ENCODE measurements at regions not wholly inside any gene's neighbourhood (a gene's known extent, or its start where the extent isn't known, plus 50 kb on each side); places are given as distances from the start of the nearest gene placed in this dataset.
"Not testable (repeated sequence)": the region's sequence is repeated elsewhere in the genome, so short reads cannot be mapped to it uniquely, and the experiment has no call there.

- DNase-seq (ENCODE audit: low spot score), result no peak
These were observed 242.8 kb upstream of the HNRNPA3 start for GRCh38 chr2:176969642-176970359.

DNA sequence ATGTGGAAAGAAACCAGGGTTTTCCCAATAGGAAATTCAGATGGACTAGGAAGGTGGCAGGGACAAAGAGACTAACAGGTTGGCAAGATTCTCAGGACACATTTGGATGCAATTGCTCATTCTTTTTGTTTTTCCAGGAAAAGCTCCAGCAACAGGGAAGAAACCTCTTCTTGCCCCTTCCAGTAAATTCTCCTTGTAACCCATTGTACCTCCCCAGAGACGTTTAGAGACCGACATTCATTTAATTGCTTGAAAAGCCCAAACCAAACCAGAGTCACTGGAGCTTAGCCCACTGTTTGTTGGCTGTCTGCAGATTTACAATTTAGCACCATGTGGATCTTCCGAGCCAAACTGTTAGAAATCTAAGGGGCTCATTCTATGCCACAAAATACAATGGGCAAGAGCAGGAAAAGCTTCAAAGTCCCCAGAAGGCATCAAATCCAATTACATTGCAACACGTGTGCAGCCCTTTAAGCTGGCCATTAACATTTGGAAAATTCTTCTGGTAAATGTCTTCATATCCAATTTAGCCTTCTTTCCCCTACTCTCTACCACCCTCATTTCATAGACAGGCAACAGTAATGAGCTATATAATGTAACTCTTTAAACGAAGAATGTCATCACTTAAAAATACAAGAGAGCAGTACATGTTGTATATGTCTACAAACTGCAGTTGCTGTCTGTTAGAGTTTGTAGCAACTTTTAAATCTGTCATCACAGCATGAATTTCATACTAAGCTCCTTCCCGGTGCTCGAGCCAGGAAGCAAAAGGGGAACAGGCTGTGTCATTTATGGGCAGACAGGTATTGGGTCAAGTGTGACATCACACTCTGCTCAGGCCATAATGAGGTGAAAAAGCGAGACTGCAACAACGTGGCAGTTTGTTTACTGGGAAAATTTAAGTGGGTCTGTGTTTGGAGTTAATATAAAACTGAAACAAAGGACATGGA is 235.6 kb upstream of the HNRNPA3 start:
- DNase-seq (ENCODE audit: low spot score), result no peak

DNA sequence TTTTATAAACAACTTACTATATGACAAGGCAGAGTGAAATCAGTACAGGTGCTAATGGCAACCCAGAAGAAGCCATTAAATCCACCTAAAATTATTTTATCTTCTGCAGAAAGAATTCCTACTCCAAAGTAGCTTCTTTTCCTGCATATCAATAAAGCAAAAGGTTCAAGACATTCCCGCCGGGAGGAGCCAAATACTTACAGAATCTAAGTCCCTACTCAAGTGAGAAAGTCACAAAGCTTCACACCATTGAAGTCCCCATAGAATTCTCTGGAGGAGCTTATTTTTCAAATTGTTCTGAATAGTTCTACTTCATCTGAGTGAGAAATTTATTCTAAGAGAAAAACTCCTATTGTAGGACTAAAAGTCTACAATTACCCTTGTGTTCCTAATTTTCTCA is 233.7 kb upstream of the HNRNPA3 start:
- DNase-seq (ENCODE audit: low spot score), result no peak

DNA sequence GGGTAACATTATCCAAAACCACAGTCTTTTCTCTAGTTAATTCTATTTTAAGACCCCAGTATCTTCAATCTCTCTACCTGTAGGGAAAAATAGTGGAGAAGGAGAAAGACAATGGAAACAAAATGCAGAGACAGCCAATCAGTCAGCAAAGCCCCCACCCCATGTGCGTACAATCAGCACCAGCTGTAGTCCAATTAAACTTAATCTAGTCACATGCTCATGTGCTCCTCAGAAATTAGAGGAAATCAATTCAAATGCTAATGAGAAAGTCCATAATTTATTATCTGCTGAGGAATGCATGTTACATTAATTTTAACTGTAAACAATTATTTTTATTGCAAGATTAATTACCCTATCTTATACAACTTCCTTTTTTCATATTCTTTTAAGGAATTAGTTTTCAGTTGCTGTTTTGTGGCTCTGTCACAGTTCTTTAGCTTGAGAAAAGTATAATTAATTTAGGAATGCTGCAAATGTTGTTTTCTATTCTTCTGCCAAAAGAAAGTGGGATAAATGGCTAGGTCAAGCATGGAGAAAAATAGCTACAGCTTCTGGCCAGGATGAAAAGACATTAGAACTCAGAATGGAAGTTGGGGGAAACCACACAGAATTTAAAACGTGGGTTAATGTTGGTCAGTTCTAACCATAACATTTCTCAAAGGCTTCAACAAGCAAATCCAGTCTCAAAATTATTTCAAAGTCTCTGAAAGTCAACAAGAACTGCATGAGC is 232.4 kb upstream of the HNRNPA3 start:
- no peak for DNase-seq (ENCODE audit: low spot score)

- DNase-seq (ENCODE audit: low spot score), result no peak
These were observed 227.6 kb upstream of the HNRNPA3 start for GRCh38 chr2:176984987-176985386.

DNA sequence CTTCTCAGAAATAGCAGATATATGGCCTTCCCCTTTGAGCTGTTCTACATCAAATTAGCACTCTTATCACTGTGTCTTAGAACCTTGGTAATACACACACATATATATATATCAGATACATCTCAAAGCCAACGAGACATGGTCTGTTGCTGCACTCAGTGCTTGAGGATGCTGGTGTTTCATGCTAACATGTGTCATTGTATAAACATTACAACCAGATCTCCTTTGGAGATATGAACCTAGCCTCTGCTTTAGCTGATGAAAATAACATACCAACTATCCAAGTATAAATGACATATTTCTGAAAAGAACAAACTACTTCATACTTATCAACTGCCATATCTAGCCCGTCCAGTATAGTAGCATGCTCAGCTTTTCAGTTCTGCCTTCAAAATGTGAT is 226.7 kb upstream of the HNRNPA3 start:
- DNase-seq (ENCODE audit: low spot score), result no peak

DNA sequence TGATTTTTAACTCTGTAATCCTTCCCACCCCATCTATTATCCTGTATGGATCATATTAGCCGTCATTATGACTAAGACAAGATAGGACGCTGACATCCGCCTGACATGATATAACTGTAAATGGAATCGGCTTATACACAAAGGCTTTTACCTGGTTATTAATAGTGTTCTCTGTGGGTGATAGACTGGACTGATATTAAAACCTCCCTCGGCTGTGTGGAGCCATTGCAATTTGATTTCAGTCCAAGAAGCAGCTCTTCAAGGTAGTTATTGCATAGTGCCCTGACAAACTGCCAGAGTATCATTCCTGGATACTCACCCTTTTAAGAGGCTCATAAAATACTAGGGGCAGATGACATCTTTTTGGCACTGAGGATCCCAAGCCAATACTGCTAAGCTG is 226.1 kb upstream of the HNRNPA3 start:
- no peak for DNase-seq (ENCODE audit: low spot score)

- no peak for DNase-seq (ENCODE audit: low spot score)
These were observed 221.2 kb upstream of the HNRNPA3 start for GRCh38 chr2:176991411-176991810.

DNA sequence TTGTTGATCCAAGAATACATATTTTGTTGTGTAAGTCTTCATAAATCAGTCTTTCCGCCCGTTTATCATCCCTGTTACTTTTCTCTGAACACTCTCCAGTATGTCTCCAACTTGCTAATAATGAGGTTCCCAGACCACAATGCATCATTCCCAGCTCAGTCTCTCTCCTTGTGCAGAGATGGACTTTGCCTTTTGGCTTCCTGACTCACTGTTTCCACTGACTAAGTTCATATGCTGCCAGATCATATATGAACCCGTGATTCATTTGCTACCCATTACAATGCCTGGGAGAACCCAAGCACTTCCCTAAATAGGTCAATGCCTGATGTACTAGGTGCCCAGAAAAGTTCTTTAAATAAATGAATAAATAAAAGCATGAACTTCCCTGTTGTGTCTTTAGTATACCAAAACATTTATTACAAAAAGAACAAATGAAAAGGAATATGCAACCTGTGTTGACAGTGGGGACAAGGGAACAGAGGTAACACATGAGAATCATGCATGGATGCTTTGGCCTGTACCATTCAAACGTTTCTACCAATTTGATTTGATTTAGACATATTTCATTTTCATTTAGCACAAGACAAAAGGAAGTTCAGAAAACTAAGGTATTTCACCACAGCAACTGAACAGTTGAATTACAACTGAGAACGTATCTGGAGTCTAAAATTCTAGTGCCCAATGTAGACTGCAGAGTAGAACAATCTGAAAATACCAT is 215.4 kb upstream of the HNRNPA3 start:
- no peak for DNase-seq (ENCODE audit: low spot score)

DNA sequence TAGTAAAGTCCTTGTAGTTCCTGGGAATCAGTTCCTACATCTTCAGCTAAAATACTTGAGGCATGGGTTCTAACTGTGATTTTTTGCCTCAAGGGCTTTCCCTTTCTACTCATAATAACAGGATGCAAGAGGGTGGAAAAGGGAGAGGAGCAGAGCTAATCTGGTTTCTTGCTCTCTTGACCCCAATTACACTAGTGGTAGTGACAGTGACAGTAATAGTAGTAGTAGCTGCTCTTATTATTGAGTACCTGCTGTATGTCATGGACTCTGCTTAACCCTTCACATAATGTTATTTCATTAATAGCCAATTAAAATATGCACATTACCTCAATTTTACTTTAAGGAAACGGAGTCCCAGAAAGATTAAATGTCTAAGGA is 214.8 kb upstream of the HNRNPA3 start:
- no peak for DNase-seq (ENCODE audit: low spot score)

DNA sequence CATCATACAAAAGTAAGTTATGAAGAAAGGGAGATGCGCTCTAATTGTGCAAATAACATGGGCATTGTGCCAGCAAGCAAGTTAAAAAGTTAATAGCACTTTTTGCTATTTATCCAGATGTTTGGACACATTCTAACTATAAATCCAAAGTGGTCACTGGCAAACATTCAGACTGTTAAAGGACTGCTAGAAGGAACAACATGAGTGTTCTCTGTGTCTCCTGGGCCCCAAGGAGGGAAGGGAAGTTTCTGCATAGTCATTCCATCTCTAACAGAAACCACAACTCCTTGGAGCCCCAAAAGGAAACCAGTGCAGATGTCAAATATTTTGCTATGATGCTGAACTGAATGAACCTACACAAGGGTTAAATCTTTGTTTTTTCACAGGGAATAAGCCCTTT is 213.3 kb upstream of the HNRNPA3 start:
- no peak for DNase-seq (ENCODE audit: low spot score)

GRCh38 chr2:177000061-177000714 is 212.4 kb upstream of the HNRNPA3 start:
- no peak for DNase-seq (ENCODE audit: low spot score)

DNA sequence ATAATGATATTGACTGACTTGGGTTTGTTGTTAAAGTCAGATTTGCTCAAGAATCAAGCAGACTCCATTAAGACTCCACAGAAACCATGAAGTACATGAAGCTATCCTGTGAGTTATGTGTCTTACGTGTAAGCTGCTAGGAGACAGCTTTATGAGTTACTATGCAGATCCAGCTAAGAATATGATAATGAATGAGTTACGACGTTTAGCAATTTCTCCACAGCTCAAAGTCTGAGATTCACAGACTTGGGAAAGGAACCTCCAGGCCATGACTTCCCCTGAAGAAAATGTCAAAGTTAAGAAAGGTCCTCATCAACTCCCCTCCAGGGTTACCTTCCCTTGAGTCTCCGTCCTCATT is 211.9 kb upstream of the HNRNPA3 start:
- DNase-seq (ENCODE audit: low spot score), result no peak

DNA sequence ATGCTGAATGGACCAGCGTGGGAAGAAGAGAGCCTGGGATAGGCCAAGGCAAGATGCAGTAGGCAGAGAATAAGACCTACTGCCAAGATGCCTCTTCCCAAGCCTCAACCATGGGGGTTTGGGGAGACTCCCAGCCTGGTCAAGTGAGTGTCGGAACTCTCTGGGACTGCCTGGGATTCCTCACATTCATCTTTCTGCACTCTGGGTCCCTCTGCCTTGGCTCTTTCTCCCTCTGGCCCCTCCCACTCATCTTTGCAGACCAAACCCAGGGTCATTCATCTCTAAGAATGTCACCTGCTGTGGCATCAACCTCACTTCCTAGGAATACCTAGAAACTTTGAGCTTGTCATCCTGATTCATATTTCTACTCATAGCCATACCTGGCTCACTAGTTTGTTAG is 211.3 kb upstream of the HNRNPA3 start:
- no peak for DNase-seq (ENCODE audit: low spot score)

- DNase-seq (ENCODE audit: low spot score), result no peak
These were observed 209.6 kb upstream of the HNRNPA3 start for GRCh38 chr2:177002983-177003382.

GRCh38 chr2:177007726-177008125 is 204.9 kb upstream of the HNRNPA3 start:
- not testable (repeated sequence) for DNase-seq (ENCODE audit: low spot score)

GRCh38 chr2:177008662-177009061 is 203.9 kb upstream of the HNRNPA3 start:
- not testable (repeated sequence) for DNase-seq (ENCODE audit: low spot score)

- no peak for DNase-seq (ENCODE audit: low spot score)
These were observed 202.4 kb upstream of the HNRNPA3 start for GRCh38 chr2:177010146-177010545.

DNA sequence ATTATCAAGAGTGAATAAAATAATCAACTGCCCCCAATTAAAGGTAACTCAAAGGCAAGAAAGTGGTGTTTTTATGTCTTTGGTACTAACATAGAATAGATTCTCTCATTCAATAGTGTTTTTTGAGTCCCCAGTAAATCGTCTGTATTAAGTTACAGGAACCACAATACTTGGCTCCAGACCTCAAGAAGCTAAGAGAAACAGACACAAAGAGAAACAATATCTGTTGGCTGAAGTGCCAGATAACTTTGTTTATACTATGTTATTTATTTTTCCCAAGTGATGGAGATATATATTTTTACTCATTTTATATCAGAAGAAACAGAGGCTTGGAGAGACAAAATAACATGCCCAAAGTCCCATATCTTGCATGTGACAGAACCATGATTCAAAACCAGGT is 201.7 kb upstream of the HNRNPA3 start:
- no peak for DNase-seq (ENCODE audit: low spot score)

- DNase-seq (ENCODE audit: low spot score), result no peak
These were observed 197.6 kb upstream of the HNRNPA3 start for GRCh38 chr2:177014946-177015345.

- no peak for DNase-seq (ENCODE audit: low spot score)
These were observed 197.2 kb upstream of the HNRNPA3 start for GRCh38 chr2:177015356-177015923.
